ENCODE measurements at regions not wholly inside any gene's neighbourhood (a gene's known extent, or its start where the extent isn't known, plus 50 kb on each side); places are given as distances from the start of the nearest gene placed in this dataset.
"Not testable (repeated sequence)": the region's sequence is repeated elsewhere in the genome, so short reads cannot be mapped to it uniquely, and the experiment has no call there.

DNA sequence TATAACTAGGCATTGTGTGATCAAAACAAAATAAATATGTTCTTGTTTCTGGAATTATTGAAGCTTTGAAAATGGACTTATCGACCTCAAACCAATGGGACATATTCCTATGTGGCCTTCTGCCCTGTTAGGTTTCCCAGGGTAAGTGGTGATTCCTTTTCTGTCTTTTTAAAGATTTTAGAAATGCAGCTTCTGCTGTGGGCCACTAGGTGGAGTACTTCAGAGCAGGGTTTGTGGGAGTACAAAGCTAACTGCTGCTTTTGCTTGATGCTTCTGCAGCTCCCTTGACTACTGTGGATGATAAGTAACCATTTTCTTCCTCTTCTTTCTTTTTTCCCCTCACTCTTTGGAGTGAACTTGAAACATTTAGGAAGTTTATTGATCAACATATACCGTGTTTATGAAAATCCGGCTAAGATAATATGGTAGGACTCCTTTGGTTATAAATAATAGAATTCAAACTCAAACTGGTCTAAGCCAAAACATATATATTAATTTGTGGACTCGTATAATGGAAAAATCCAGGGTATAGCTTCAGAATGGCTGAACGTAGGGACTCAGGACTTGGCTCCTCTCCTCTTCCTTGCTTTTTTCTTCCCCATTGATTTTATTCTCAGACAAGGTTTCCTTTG, 1737.7 kb upstream of the DEFB115 start:
- not testable (repeated sequence) for DNase-seq

DNA sequence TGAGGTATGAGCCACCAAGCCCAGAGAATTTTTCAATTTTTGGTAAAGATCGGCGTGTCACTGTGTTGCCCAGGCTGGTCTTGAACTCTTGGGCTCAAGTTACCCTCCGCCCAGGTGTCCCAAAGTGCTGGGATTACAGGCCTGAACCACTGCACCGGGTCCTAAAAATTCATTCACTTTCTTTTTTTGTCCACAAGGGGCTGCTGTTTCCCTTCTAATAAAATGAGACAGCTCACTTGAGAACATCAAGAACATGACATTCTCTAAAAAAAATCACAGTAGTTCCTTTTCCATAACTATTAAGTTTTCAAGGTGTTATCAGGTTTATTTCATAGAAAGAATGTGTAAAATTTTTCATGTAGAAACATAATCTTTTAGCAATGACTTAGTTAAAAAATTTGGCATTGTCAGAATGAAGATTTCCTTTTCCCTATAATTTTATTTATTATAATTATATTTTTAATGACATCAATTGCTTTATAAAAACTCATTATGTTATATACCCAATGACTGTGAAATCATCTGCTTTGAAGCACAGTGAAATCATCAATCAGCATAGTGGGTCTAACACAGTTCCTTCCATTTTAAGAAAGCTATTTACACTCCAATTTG, 1723.8 kb upstream of the DEFB115 start:
- DNase-seq = not testable (repeated sequence)

- DNase-seq = not testable (repeated sequence)
Observed at GRCh38 chr20:29566901-29567635, 1690.4 kb upstream of the DEFB115 start.

- not testable (repeated sequence) for DNase-seq
Observed at GRCh38 chr20:29567671-29568070, 1689.8 kb upstream of the DEFB115 start.

- not testable (repeated sequence) for DNase-seq
Observed at GRCh38 chr20:29570126-29570525, 1687.3 kb upstream of the DEFB115 start.

- DNase-seq = not testable (repeated sequence)
Observed at GRCh38 chr20:29589530-29589929, 1667.9 kb upstream of the DEFB115 start.

DNA sequence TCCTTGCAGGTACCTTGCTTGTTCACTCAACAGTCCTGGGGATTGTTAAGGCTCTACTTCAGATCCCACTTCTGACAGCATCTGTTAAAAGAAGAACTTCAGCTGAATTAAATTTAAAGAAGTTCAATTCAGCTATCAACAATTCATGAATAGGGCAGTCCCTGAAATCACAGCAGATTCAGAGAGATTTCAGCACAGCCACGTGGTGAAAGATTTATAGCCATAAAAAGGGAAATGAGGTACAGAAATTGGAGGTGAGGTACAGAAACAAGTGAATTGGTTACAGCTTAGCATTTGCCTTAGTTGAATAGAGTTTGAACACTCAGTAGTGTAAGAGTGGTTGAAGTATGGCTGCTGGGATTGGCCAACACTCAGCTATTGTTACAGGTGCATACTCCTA, 1653.3 kb upstream of the DEFB115 start:
- not testable (repeated sequence) for DNase-seq

- not testable (repeated sequence) for DNase-seq
Observed at GRCh38 chr20:29606171-29606570, 1651.3 kb upstream of the DEFB115 start.

DNA sequence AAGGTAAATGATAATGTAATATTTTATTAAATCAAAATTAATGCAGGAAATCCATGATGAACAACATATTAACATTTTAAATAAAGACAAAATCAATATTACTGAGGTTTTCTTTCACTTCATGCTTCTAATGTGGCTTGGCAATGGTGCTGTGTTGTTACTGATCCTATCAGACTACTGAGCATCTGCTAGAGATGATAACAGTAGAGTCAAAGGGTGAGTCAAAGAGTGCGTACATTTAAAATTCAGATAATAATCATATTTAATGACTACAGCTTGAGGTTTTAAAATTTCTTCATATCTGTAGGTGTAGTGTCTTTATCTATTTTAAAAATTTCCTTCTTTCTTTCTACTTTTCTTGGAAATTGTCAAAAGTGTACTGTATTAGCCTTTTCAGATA, 1628.1 kb upstream of the DEFB115 start:
- not testable (repeated sequence) for DNase-seq

Data from muscle of arm (tissue), 1 donor.